ENCODE measurements at regions not wholly inside any gene's neighbourhood (a gene's known extent, or its start where the extent isn't known, plus 50 kb on each side); places are given as distances from the start of the nearest gene placed in this dataset.

DNA sequence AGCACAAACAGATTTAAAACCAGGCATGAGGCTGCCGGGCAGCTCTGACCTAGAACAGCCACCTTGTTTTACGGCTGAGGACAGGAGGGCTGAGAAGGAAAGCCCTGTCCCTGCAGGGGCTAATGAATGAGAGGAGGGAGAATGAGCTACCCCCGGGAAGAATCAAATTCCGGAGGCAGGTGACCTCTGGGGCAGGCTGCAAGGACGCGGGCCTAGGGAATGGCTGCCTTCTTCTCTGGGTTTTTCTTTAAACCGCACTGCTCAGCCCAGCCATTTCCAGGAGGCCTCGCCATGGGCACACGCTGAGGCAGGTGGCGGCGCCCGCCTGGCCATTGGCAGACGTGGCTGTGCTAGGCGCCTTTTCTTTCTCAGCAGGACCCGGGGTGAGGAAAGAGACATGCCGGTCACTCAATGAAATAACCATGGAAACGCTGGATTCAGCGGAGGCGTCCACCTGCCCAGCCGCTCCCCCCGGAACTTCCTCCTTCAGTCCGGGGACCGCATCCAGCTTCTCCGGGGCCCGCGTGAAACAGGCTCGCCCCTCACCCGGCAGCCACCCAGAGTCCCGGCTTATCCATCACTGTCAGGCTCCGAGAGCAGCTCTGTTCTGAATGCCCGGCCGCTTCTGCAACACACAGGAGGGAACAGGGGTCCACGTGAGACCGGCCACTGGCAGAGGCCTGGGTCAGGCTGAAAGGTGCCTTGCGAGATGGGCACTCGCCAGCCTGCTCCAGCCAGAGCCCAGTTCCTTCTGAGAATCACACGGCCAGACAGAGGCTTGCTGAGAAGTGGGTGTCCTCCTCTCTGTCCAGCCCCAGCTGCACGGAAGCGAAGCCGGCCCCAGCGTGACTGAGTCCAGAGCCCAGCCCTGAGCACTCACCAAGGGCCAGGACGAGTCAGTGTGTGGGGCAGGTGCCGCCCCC is 82.1 kb downstream of the PDGFA start:
- Mint-ChIP-seq H3K27me3 (ENCODE audit: unreplicated experiment) (peaks cover 4% of the 10 kb centered on the region), H3K36me3 (ENCODE audit: unreplicated experiment) (no peaks in the 10 kb centered on the region), H3K9me3 (ENCODE audit: unreplicated experiment) (peaks cover 3% of the 10 kb centered on the region), H3K27ac (ENCODE audit: unreplicated experiment) (no peak overlapping the region), H3K4me1 (ENCODE audit: low read depth, unreplicated experiment) (peaks cover 7% of the 10 kb centered on the region), H3K4me3 (ENCODE audit: unreplicated experiment) (no peak overlapping the region)
- DNase-seq, result no peak
- TF ChIP-seq, protein P1, sequence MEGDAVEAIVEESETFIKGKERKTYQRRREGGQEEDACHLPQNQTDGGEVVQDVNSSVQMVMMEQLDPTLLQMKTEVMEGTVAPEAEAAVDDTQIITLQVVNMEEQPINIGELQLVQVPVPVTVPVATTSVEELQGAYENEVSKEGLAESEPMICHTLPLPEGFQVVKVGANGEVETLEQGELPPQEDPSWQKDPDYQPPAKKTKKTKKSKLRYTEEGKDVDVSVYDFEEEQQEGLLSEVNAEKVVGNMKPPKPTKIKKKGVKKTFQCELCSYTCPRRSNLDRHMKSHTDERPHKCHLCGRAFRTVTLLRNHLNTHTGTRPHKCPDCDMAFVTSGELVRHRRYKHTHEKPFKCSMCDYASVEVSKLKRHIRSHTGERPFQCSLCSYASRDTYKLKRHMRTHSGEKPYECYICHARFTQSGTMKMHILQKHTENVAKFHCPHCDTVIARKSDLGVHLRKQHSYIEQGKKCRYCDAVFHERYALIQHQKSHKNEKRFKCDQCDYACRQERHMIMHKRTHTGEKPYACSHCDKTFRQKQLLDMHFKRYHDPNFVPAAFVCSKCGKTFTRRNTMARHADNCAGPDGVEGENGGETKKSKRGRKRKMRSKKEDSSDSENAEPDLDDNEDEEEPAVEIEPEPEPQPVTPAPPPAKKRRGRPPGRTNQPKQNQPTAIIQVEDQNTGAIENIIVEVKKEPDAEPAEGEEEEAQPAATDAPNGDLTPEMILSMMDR (IDR thresholded peaks at IDR 0.05; ENCODE audit: partially characterized antibody, unreplicated experiment), result no peak

DNA sequence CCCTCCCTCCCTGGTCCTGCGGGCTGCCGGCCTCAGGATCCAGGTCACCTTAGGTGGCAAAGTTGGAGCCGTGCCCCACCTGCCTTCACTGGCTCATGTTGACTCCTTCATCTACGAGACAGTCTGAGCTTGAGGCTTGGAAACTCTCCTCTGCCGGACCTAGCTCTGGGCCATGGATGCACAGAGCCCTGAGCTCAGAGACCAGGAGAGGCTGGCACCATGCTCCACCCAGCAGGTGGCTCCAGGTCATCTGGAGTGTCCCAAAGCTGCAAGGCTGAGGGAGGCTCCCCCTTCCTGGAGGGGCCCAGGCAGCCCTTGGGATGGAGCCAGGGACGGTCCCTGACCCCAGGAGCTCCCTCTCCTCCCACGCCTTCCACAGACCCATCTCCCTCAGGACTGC is 81.3 kb downstream of the PDGFA start:
- peaks cover 3% of the 10 kb centered on the region for H3K9me3 Mint-ChIP-seq (ENCODE audit: unreplicated experiment)
- peaks cover 4% of the 10 kb centered on the region for H3K27me3 Mint-ChIP-seq (ENCODE audit: unreplicated experiment)
- H3K27ac Mint-ChIP-seq (ENCODE audit: unreplicated experiment), result no peak overlapping the region
- no peak overlapping the region for H3K4me3 Mint-ChIP-seq (ENCODE audit: unreplicated experiment)
- TF ChIP-seq, protein P1 (IDR thresholded peaks at IDR 0.05; ENCODE audit: partially characterized antibody, unreplicated experiment), result no peak
- no peak for DNase-seq
- H3K4me1 Mint-ChIP-seq (ENCODE audit: low read depth, unreplicated experiment), result peaks cover 7% of the 10 kb centered on the region
- H3K36me3 Mint-ChIP-seq (ENCODE audit: unreplicated experiment), result no peaks in the 10 kb centered on the region

DNA sequence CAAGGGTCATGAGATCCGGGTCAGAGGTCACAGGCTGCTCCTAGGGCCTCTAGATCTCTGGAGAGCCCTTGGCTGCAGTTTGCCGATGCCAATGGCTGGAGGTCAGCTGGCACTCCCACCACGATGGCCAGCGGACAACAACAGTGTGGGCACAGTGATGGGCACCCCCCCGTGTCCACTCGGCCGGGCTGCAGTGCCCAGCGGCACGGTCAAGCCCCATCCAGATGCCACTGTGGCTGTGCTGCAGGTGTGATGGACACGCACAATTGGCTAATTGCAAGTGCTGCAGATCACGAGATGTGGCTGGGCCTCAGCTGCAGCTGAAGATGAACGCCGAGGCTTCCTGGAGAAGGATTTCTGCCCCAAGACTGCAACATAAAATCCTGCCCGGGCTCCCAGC is 80.7 kb downstream of the PDGFA start:
- H3K36me3 Mint-ChIP-seq (ENCODE audit: unreplicated experiment), result no peaks in the 10 kb centered on the region

DNA sequence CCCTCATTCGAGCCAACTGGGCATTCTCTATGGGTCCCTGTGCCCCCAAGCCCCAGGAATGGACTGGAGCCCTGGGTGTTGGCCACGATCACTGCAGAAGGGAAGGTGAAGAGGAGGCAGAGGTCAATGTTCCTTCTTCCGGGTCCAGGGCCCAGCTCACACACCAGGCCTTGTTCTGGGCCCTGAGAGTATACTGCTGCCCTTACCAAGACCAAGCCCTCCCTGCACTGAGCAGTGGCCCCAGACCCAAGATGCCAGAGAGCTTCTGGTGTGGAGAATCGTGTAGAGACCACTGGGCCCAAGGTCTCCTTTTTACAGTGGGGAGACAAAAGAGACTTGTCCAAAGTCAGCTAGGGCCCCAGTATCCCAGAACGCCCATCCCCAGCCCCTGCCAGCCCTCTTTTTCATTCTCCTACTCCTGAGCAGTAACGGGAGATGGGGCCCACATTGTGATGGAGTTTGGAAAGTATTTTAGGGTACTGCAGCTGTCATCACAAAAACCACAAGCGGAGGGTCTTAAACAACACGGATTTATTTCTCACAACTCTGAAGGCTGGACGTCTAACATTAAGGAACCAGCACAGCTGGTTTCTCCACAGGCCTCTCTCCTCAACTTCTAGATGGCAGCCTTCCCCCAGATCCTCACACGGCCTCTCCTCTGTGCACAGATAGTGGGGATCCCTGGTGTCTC is 79.4 kb downstream of the PDGFA start:
- no peak for DNase-seq
- no peaks in the 10 kb centered on the region for H3K36me3 Mint-ChIP-seq (ENCODE audit: unreplicated experiment)
- no peak overlapping the region for H3K27ac Mint-ChIP-seq (ENCODE audit: unreplicated experiment)
- TF ChIP-seq, protein P1 (IDR thresholded peaks at IDR 0.05; ENCODE audit: partially characterized antibody, unreplicated experiment), result no peak
- peaks cover 7% of the 10 kb centered on the region for H3K4me1 Mint-ChIP-seq (ENCODE audit: low read depth, unreplicated experiment)
- H3K27me3 Mint-ChIP-seq (ENCODE audit: unreplicated experiment), result peaks cover 4% of the 10 kb centered on the region
- H3K9me3 Mint-ChIP-seq (ENCODE audit: unreplicated experiment), result peaks cover 3% of the 10 kb centered on the region
- H3K4me3 Mint-ChIP-seq (ENCODE audit: unreplicated experiment), result no peak overlapping the region

More for the DNA sequence above, 80.7 kb downstream of the PDGFA start:
- Mint-ChIP-seq H3K27me3 (ENCODE audit: unreplicated experiment) (peaks cover 4% of the 10 kb centered on the region), H3K9me3 (ENCODE audit: unreplicated experiment) (peaks cover 3% of the 10 kb centered on the region), H3K4me1 (ENCODE audit: low read depth, unreplicated experiment) (peaks cover 7% of the 10 kb centered on the region), H3K4me3 (ENCODE audit: unreplicated experiment) (no peak overlapping the region), H3K27ac (ENCODE audit: unreplicated experiment) (no peak overlapping the region)
- no peak for DNase-seq
- TF ChIP-seq, protein P1 (IDR thresholded peaks at IDR 0.05; ENCODE audit: partially characterized antibody, unreplicated experiment), result no peak

Data from glutamatergic neuron (in vitro differentiated cells).